ENCODE measurements at regions not wholly inside any gene's neighbourhood (a gene's known extent, or its start where the extent isn't known, plus 50 kb on each side); places are given as distances from the start of the nearest gene placed in this dataset.

- TF ChIP-seq POLR2AphosphoS5 (IDR thresholded peaks at IDR 0.05; ENCODE audit: low read depth, low read length) (no peak), TAF1 (IDR thresholded peaks at IDR 0.05; ENCODE audit: borderline replicate concordance, insufficient read depth, low read length) (no peak), SIN3A (IDR thresholded peaks at IDR 0.05; ENCODE audit: borderline replicate concordance, insufficient read depth, low read length) (no peak), REST (IDR thresholded peaks at IDR 0.05; ENCODE audit: insufficient read depth in 1 of 2, low read depth in 2 of 2, low read length in 2 of 2) (no peak)
Observed at GRCh38 chr14:87632796-87633195, 360.2 kb downstream of the GALC start.

Data from PFSK-1 (cell line).